Activated B cell treated with CpG ODN at 0.5 μM for 24 hours (primary cell): ENCODE measurements at regions not wholly inside any gene's neighbourhood (a gene's known extent, or its start where the extent isn't known, plus 50 kb on each side); places are given as distances from the start of the nearest gene placed in this dataset.

ENCODE experiments used
- ATAC-seq: fragments of 200-7000 bp; cut with Tn5 transposase; one replicate; pipeline ENCODE4 v1.10.0; 2021; ENCODE audit warnings: low read depth, mild to moderate bottlenecking, moderate library complexity
- CTCF ChIA-PET: fragments of 350-600 bp; sonication (Branson Sonifier 250); formaldehyde crosslinking; loops from one replicate; lab custom pipeline; 2021; ENCODE audit warnings: antibody characterized with exemption; lab: Charles Lee
- POLR2A ChIA-PET: fragments of 350-600 bp; sonication (Branson Sonifier 250); formaldehyde crosslinking; loops from one replicate; lab custom pipeline; 2021; ENCODE audit warnings: antibody characterized with exemption; lab: Charles Lee
- DNase-seq: peaks from one replicate; pipeline ENCODE4 v3.0.0; 2022
- H3K27ac Mint-ChIP-seq: one replicate; pipeline ENCODE4 v1.8.0; 2020; ENCODE audit warnings: mixed read lengths
- H3K27me3 Mint-ChIP-seq: one replicate; pipeline ENCODE4 v1.8.0; 2021; ENCODE audit warnings: mixed read lengths
- H3K36me3 Mint-ChIP-seq: one replicate; pipeline ENCODE4 v1.8.0; 2021; ENCODE audit warnings: low read depth, mixed read lengths
- H3K4me1 Mint-ChIP-seq: one replicate; pipeline ENCODE4 v1.8.0; 2021; ENCODE audit warnings: mixed read lengths
- H3K4me3 Mint-ChIP-seq: one replicate; pipeline ENCODE4 v1.8.0; 2020; ENCODE audit warnings: mild to moderate bottlenecking, mixed read lengths
- H3K9me3 Mint-ChIP-seq: one replicate; pipeline ENCODE4 v1.8.0; 2020; ENCODE audit warnings: mixed read lengths
- intact Hi-C: fragments of 100-400 bp; cut with micrococcal nuclease; formaldehyde crosslinking; loops from one replicate; pipeline ENCODE4 v1.15.1; 2024
- TF ChIP-seq, protein P1 (sequence below): fragments of 200-600 bp; IDR thresholded peaks from one replicate; pipeline ENCODE4 v1.8.0; 2022; ENCODE audit warnings: antibody characterized with exemption, mild to moderate bottlenecking

DNA sequence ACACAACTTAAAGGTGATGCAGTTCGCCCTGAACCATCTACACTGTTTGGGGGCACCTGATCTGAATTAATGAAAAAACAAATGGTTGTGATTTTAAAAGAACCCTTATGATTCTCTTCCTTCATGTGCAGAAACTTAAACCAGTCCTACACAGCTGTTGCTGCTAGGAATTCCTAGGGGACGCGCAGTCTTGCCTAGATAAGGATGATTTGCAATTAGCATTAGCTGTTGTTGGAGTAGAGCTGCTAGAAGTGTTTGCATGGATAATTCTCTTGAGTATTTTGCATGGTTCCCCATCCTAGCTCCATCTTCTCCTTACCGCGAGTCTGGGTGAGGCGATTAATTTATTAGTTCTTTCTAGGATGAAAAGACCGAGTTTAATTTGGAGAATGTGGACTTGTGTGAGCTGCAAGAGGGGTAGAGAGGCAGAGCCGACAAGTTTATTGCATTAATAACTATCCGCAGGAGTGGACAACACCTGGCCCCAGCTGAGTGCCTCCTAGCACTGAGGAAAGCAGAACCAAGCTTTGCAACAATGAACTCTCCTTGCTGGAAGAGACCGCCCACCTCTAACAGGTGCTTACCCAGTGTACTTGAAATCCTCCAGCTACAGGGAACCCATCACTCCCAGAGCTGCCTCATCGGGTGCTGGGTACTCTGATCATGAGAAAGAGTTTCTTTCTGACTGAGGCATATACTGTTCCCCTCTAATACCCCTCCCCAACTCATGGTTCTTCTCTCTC is 75.0 kb upstream of the WNT7A start:
- no peaks in the 10 kb centered on the region for H3K4me1 Mint-ChIP-seq
- peaks cover 4% of the 10 kb centered on the region for H3K9me3 Mint-ChIP-seq
- peaks cover 7% of the 10 kb centered on the region for H3K27me3 Mint-ChIP-seq
- H3K27ac Mint-ChIP-seq: no peak overlapping the region
- ATAC-seq: no peak
- TF ChIP-seq, protein P1, sequence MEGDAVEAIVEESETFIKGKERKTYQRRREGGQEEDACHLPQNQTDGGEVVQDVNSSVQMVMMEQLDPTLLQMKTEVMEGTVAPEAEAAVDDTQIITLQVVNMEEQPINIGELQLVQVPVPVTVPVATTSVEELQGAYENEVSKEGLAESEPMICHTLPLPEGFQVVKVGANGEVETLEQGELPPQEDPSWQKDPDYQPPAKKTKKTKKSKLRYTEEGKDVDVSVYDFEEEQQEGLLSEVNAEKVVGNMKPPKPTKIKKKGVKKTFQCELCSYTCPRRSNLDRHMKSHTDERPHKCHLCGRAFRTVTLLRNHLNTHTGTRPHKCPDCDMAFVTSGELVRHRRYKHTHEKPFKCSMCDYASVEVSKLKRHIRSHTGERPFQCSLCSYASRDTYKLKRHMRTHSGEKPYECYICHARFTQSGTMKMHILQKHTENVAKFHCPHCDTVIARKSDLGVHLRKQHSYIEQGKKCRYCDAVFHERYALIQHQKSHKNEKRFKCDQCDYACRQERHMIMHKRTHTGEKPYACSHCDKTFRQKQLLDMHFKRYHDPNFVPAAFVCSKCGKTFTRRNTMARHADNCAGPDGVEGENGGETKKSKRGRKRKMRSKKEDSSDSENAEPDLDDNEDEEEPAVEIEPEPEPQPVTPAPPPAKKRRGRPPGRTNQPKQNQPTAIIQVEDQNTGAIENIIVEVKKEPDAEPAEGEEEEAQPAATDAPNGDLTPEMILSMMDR: no peak
- POLR2A ChIA-PET: no interaction called here
- intact Hi-C loops: no loop called here
- CTCF ChIA-PET: no interaction called here
- no peak for DNase-seq
- no peak overlapping the region for H3K4me3 Mint-ChIP-seq
- H3K36me3 Mint-ChIP-seq: no peaks in the 10 kb centered on the region

GRCh38 chr3:13954266-13954665 is 74.4 kb upstream of the WNT7A start:
- ChIA-PET POLR2A (no interaction called here), CTCF (no interaction called here)
- DNase-seq (no peak), ATAC-seq (no peak)
- Mint-ChIP-seq H3K27me3 (peaks cover 7% of the 10 kb centered on the region), H3K27ac (no peak overlapping the region), H3K4me3 (no peak overlapping the region), H3K36me3 (no peaks in the 10 kb centered on the region), H3K4me1 (no peaks in the 10 kb centered on the region), H3K9me3 (peaks cover 4% of the 10 kb centered on the region)
- intact Hi-C loops: no loop called here
- TF ChIP-seq, protein P1: no peak

- no peak overlapping the region for H3K27ac Mint-ChIP-seq
- H3K27me3 Mint-ChIP-seq: peaks cover 13% of the 10 kb centered on the region
- TF ChIP-seq, protein P1: no peak
- ATAC-seq (no peak), DNase-seq (no peak)
- peaks cover 13% of the 10 kb centered on the region for H3K9me3 Mint-ChIP-seq
- H3K4me1 Mint-ChIP-seq: no peaks in the 10 kb centered on the region
- H3K36me3 Mint-ChIP-seq: no peaks in the 10 kb centered on the region
- CTCF ChIA-PET: no interaction called here
- POLR2A ChIA-PET: no interaction called here
- intact Hi-C loops: no loop called here
- H3K4me3 Mint-ChIP-seq: no peak overlapping the region
These were observed 71.3 kb upstream of the WNT7A start for GRCh38 chr3:13951184-13951583.

- CTCF ChIA-PET: no interaction called here
- POLR2A ChIA-PET: no interaction called here
These were observed 70.2 kb upstream of the WNT7A start for GRCh38 chr3:13950042-13950441.

DNA sequence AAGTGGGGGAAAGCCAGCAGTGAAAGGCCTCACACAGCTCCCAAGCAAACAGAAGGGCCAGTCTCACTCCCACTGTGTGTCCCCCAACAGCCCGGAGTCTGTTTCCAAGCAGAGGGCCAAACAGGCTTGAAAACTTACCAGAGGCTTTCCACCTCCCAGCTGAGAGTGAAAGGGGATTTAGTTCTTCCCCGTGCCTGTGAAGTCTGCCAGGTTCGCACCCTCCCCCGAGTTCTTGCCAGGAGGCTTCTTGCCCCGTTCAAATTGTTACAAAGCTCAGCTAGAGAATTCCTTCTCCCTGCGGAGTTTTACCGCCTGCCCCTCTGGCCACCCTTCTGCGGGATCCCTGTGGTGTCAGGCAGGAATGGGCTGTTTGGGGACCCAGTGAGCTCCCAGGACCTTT is 68.0 kb upstream of the WNT7A start:
- POLR2A ChIA-PET: no interaction called here
- H3K4me3 Mint-ChIP-seq: no peak overlapping the region
- CTCF ChIA-PET: no interaction called here
- H3K36me3 Mint-ChIP-seq: no peaks in the 10 kb centered on the region
- peaks cover 14% of the 10 kb centered on the region for H3K27me3 Mint-ChIP-seq
- no peaks in the 10 kb centered on the region for H3K4me1 Mint-ChIP-seq
- no peak overlapping the region for H3K27ac Mint-ChIP-seq
- DNase-seq (no peak), ATAC-seq (no peak)
- TF ChIP-seq, protein P1: no peak
- peaks cover 38% of the 10 kb centered on the region for H3K9me3 Mint-ChIP-seq
- intact Hi-C loops: no loop called here

More at GRCh38 chr3:13950042-13950441, 70.2 kb upstream of the WNT7A start:
- intact Hi-C loops: no loop called here
- H3K27ac Mint-ChIP-seq: no peak overlapping the region
- H3K4me1 Mint-ChIP-seq: no peaks in the 10 kb centered on the region
- DNase-seq (no peak), ATAC-seq (no peak)
- H3K27me3 Mint-ChIP-seq: peaks cover 14% of the 10 kb centered on the region
- H3K9me3 Mint-ChIP-seq: peaks cover 23% of the 10 kb centered on the region
- H3K36me3 Mint-ChIP-seq: no peaks in the 10 kb centered on the region
- no peak overlapping the region for H3K4me3 Mint-ChIP-seq
- TF ChIP-seq, protein P1: no peak
